Tibial artery (tissue), 4 donors: ENCODE measurements at regions not wholly inside any gene's neighbourhood (a gene's known extent, or its start where the extent isn't known, plus 50 kb on each side); places are given as distances from the start of the nearest gene placed in this dataset.

Experiments used
- DNase-seq, 2 donors: peaks; one replicate each; pipeline ENCODE4 v3.0.0-alpha.2; 2019
- H3K27ac ChIP-seq, 2 donors: fragments of 200-600 bp; sonication (generic) in 1 of 2; 1 replicate in 1 of 2; 2 replicates in 1 of 2; pipeline ENCODE4 v1.5.1; 2018 to 2019; ENCODE audit warnings: mild to moderate bottlenecking in 1 of 2
- H3K27me3 ChIP-seq, 2 donors: fragments of 200-600 bp; sonication (generic) in 1 of 2; one replicate each; pipeline versions ENCODE4 v1.5.1 to v1.6.0; 2016 to 2019
- H3K36me3 ChIP-seq, 3 donors: fragments of 200-600 bp; sonication (generic) in 2 of 3; one replicate each; pipeline ENCODE4 v1.5.1; 2016 to 2019; ENCODE audit warnings: mild to moderate bottlenecking in 2 of 3
- H3K4me1 ChIP-seq, 4 donors: fragments of 200-600 bp; sonication (generic) in 2 of 4; 1 replicate in 3 of 4; 2 replicates in 1 of 4; pipeline ENCODE4 v1.5.1; 2016 to 2019
- H3K4me3 ChIP-seq, 2 donors: fragments of 200-600 bp; sonication (generic) in 1 of 2; 1 replicate in 1 of 2; 2 replicates in 1 of 2; pipeline ENCODE4 v1.5.1; 2018 to 2019; ENCODE audit warnings: mild to moderate bottlenecking in 2 of 2
- H3K9me3 ChIP-seq, 3 donors: fragments of 200-600 bp; sonication (generic) in 1 of 3; one replicate each; pipeline ENCODE4 v1.5.1; 2016 to 2019
- intact Hi-C: fragments of 100-400 bp; cut with DNase I; formaldehyde crosslinking; loops from one replicate; pipeline ENCODE4 v1.15.0; 2023; ENCODE audit warnings: low total_unique reads
- TF ChIP-seq, protein P1 (sequence below), 2 experiments: fragments of 200-600 bp in 1 of 2; fragments of 450-650 bp in 1 of 2; IDR thresholded peaks; one replicate each; pipeline ENCODE4 v1.5.1; 2017 to 2019; ENCODE audit warnings: antibody characterized with exemption in 2 of 2, mild to moderate bottlenecking in 1 of 2, moderate library complexity in 1 of 2

DNA sequence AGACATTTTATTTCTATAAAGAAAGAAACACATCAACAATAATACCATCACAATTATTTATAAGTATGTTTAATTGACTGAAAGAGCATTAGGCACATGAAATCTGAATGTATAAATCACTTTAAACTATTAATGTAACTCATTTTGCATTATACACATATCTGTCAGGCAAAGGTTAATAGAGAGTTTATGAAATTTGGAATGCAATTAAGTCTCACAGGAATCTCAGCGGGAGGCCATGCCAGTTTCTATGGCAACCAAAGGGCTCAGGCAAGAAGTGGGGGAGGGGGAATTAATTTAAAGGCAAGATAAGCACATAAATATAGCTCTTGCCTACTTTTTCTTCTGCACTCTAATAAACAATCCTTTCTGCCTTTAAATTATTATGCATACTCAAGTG is 152.6 kb downstream of the SLC16A9 start:
- TF ChIP-seq, protein P1, sequence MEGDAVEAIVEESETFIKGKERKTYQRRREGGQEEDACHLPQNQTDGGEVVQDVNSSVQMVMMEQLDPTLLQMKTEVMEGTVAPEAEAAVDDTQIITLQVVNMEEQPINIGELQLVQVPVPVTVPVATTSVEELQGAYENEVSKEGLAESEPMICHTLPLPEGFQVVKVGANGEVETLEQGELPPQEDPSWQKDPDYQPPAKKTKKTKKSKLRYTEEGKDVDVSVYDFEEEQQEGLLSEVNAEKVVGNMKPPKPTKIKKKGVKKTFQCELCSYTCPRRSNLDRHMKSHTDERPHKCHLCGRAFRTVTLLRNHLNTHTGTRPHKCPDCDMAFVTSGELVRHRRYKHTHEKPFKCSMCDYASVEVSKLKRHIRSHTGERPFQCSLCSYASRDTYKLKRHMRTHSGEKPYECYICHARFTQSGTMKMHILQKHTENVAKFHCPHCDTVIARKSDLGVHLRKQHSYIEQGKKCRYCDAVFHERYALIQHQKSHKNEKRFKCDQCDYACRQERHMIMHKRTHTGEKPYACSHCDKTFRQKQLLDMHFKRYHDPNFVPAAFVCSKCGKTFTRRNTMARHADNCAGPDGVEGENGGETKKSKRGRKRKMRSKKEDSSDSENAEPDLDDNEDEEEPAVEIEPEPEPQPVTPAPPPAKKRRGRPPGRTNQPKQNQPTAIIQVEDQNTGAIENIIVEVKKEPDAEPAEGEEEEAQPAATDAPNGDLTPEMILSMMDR (IDR thresholded peaks at IDR 0.05) = no peak
- no peaks in the 10 kb centered on the region for H3K9me3 ChIP-seq
- peaks cover 0 to 8% (median 2%) of the 10 kb centered on the region in 4 donors for H3K4me1 ChIP-seq
- intact Hi-C loops = no loop called here
- DNase-seq = no peak
- no peaks in the 10 kb centered on the region for H3K27me3 ChIP-seq
- H3K36me3 ChIP-seq = no peaks in the 10 kb centered on the region
- no peak overlapping the region for H3K4me3 ChIP-seq
- H3K27ac ChIP-seq = no peak overlapping the region

DNA sequence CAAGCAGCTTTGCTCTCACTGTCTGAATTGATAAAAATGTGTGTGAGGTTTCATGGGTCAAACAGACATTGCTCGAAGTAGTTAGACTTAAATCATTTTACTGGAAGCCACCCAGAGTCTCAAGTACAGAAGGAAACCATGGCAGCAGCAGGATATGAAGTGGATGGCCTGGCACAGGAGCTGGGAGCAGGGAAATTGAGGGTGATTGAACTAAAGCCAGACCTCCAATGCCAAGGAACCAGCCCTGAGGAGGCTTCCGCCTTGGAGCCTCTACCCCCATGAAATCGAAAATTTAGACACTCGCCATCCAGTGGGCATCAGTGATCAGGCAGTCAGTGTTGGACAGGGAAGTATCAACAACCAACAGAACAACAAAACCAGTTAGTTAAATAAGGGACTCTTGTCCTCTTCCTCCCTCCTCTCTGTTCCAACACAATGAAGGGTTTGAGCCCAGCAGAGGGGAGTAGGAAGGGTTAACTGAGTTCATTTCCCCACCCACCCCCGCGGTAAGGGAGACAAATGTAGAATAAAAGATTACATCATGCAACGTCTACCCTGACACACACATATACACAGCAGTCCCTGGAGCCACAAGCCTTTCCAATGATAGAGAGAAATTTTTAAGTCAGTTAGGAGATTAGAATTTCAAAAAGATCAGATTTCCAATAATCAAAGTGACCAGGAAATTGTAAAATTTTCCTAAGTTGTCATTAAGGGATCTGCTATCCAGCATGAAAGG is 156.3 kb downstream of the SLC16A9 start:
- intact Hi-C loops = no loop called here
- TF ChIP-seq, protein P1 (IDR thresholded peaks at IDR 0.05) = no peak

DNA sequence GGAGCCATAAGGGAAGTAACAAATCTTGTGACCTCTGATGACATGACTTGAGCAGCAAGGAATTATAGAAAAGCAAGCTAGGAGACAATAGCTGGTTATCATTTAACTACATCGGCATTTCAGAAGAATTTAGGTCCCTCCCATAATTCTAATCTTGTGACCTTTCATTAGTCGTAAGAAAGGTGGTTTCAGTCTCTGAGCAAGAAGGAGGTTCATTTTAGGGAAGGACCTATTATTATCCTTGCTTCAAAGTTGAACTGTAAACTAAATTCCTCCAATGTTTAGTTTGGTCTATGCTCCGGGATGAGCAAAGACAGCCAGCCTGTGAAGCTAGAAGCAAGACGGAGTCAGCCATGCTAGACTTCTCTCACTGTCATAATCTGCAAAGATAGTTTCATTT is 159.6 kb downstream of the SLC16A9 start:
- Histone ChIP-seq H3K4me1 (no peaks in the 10 kb centered on the region), H3K36me3 (no peaks in the 10 kb centered on the region), H3K27ac (no peak overlapping the region), H3K27me3 (no peaks in the 10 kb centered on the region), H3K9me3 (no peaks in the 10 kb centered on the region), H3K4me3 (no peak overlapping the region)
- intact Hi-C loops = no loop called here
- no peak for DNase-seq
- TF ChIP-seq, protein P1 (IDR thresholded peaks at IDR 0.05) = no peak

More for the DNA sequence above, 156.3 kb downstream of the SLC16A9 start:
- no peaks in the 10 kb centered on the region for H3K36me3 ChIP-seq
- DNase-seq = no peak
- H3K27ac ChIP-seq = no peak overlapping the region
- H3K27me3 ChIP-seq = no peaks in the 10 kb centered on the region
- no peaks in the 10 kb centered on the region for H3K4me1 ChIP-seq
- H3K9me3 ChIP-seq = no peaks in the 10 kb centered on the region
- no peak overlapping the region for H3K4me3 ChIP-seq

DNA sequence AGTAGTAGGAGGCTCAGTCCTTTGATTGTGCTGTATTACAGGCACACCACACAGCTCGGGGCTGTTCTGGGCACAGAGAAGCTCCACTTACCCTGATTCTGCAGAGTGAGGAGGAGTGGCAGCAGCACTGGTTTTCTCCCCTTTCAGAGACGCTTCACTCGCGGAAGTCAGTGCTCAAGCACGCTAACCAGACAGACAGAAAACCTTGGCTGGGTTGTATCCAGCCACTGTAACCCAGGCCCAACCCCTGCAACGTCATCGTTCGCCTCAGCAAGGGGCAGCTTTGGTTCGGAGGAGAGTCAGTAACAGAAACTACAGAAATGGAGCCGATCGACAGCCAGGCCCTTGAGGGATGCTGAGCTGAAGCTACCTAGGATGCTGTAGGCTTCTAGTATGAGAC is 171.0 kb downstream of the SLC16A9 start:
- no peak overlapping the region for H3K27ac ChIP-seq
- intact Hi-C loops = no loop called here
- TF ChIP-seq, protein P1 (IDR thresholded peaks at IDR 0.05) = no peak

DNA sequence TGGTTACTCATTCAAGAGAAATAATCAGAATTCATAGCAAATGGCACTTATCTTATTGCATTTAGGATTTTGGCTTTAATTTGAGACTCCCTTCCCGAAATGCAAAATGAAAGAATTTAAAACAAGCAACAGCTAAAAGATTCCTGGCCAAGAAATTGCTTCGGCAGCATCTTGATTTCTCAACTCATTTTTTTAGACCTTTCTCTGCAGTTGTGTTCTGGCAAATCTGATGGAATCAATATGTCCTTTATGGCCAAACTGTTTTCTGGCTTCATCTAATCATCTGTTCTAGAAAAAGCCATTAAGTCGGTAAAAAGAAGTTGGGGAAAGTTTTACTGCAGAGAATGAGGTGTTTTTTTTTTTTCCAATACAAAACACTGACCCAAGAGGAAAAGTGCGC is 172.1 kb downstream of the SLC16A9 start:
- no peaks in the 10 kb centered on the region for H3K36me3 ChIP-seq
- intact Hi-C loops = no loop called here
- H3K4me3 ChIP-seq = no peak overlapping the region
- H3K27ac ChIP-seq = peak overlapping the region in 1 of 2 donors; percentile 74
- DNase-seq = no peak
- TF ChIP-seq, protein P1 (IDR thresholded peaks at IDR 0.05) = no peak
- H3K9me3 ChIP-seq = no peaks in the 10 kb centered on the region
- H3K27me3 ChIP-seq = no peaks in the 10 kb centered on the region
- peaks cover 0 to 24% (median 13%) of the 10 kb centered on the region in 4 donors for H3K4me1 ChIP-seq

More for the DNA sequence above, 171.0 kb downstream of the SLC16A9 start:
- H3K27me3 ChIP-seq = no peaks in the 10 kb centered on the region
- H3K9me3 ChIP-seq = no peaks in the 10 kb centered on the region
- peaks cover 0 to 24% (median 13%) of the 10 kb centered on the region in 4 donors for H3K4me1 ChIP-seq
- DNase-seq = no peak
- no peak overlapping the region for H3K4me3 ChIP-seq
- no peaks in the 10 kb centered on the region for H3K36me3 ChIP-seq
